ENCODE measurements at regions not wholly inside any gene's neighbourhood (a gene's known extent, or its start where the extent isn't known, plus 50 kb on each side); places are given as distances from the start of the nearest gene placed in this dataset.
"Not testable (repeated sequence)": the region's sequence is repeated elsewhere in the genome, so short reads cannot be mapped to it uniquely, and the experiment has no call there.

DNA sequence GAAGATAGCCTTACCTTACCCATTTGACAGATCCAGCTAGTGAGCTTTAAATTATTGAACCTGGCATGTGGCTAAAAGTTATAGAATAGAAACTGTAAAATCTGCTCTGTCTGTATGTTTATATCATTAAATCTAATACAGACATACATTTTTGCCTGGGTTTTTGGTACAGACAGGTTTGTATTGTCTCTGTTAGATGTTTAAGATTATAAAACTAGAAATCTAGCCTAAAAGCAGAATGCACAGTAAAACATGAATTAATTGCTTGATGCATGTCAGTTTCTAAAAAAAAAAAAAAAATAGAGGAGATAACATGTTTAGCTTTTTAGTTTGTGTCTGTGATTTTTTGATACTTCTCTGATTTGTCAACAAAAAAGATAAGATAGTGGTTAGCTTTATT lies 477.6 kb upstream of the LRRC7 start:
- DNase-seq = no peak

DNA sequence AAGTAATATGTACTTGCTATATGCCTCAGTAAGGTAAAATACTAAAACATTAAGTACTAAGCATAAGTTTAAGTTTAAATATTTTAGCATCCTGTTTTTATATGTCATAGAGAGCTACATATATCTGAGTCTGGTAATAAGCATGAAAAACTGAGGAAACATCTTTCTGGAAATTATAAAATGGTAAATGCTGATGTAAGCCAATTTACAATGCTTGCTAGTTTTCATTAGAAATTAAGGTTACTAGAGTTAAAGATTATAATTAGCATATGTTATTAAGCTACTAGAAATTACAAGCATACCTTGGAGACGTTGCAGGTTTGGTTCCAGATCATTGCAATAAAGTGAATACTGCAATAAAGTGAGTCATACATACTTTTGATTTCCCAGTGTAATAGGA lies 477.0 kb upstream of the LRRC7 start:
- no peak for DNase-seq

DNA sequence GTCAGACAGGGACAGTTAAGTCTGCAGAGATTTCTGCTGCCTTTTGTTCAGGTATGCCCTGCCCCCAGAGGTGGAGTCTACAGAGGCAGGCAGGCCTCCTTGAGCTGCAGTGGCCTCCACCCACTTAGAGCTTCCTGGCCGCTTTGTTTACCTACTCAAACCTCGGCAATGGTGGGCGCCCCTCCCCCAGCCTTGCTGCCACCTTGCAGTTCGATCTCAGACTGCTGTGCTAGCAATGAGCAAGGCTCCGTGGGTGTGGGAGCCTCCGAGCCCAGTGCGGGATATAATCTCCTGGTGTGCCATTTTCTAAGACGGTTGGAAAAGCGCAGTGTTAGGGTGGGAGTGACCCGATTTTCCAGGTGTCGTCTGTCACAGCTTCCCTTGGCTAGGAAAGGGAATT lies 465.7 kb upstream of the LRRC7 start:
- DNase-seq = not testable (repeated sequence)

DNA sequence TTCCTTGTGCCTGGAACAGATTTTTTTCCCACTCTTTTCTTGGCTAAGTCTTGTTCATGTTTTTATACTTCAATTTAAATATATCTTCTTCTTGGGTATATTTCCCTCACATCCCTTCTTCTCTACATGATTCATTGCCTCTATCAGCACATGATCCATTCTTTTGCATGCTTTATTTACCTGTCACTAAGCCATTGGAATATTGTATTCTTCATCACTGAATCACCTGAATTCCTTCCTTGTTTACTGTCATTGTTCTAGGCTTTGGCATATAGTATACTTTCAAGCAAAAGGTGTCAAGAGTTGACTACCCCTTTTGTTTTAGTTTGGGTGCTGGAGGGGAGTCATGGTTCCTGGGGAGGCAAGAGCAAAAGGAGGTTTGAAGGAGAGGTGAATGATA lies 464.5 kb upstream of the LRRC7 start:
- no peak for DNase-seq

DNA sequence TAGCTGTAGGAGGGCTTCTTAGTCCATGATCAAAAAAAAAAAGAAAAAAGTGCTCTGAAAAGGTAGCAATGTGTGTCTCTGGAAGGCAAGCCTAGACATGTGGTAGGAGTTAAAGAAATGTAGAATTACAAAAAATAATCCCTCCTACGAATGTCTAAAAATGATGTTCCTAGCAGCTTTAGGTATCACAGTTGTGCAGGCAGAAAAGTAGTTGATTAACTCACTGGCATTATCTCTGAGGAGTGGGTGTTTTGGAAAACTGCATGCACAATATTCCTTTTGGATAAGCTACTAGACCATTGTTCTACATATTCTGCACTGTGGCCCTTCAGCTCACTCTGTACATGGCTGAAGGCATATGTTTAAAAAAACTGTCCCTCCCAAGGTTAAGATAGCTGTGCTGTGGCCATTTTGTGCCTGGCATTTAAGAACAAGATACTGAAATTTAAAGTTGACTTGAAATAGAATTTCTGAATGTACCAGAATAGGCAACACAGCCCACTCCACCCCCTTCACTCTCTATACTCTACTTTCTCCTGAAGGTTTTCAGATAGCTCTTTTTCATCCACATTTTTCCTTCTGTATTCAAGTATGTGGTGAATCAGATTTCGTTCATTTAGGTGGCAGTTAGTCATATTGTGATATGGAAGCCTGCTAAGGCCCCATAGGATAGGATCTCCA lies 463.9 kb upstream of the LRRC7 start:
- no peak for DNase-seq

DNA sequence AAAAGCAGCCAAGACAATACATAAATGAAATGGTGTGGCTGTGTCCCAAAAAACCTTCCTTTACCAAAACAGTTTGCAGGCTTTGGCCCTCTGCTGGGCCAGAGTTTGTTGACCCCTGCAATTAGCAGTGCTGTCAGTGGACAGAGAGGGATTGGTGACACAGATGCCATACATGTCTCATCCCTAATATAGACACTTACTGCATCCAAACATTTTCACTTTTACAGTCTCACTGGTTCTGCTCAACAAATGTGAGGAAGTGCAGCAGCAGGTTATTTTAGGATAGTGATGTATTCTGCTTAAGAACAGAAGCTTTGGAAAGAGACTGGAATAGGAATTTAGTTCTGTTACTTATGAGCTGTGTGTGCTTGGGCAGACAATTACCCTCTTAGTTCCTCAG lies 462.8 kb upstream of the LRRC7 start:
- no peak for DNase-seq

DNA sequence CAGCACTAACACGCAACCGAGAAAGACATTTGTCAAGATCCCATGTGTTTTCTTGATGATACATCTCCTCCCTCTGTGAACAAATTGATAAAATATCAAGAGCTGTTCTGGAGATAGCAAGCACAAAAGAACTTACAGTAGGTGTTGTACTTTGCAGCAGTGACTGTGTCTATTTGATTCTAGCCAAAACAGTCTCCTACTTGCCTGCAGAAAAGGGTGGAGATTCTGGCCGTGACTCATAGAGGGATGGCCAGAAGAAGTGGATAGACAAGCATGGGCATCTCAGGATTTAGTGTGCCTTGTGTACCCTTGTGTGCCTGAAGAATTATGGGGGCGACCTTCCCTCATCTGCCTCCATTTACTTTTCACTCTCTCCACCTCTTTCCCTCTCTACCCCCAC lies 458.4 kb upstream of the LRRC7 start:
- DNase-seq = no peak

DNA sequence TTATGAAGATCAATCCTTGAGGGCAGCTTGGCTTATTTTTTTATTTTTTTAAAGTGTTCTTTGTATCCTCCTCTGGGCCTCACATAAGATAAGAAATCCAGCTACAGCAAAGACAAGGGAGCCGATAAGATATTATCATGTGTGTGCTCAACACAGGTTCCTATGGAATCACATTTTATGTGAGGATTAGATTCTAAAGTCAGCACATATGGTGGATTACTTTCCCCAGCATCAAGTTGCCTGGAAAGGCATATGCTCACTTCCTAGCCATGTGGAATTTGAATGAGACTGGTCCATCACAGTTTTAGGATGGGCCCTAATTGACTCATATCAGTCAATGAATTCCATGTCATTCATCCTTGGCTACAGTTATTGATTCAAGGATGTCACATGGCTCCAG lies 456.9 kb upstream of the LRRC7 start:
- no peak for DNase-seq

DNA sequence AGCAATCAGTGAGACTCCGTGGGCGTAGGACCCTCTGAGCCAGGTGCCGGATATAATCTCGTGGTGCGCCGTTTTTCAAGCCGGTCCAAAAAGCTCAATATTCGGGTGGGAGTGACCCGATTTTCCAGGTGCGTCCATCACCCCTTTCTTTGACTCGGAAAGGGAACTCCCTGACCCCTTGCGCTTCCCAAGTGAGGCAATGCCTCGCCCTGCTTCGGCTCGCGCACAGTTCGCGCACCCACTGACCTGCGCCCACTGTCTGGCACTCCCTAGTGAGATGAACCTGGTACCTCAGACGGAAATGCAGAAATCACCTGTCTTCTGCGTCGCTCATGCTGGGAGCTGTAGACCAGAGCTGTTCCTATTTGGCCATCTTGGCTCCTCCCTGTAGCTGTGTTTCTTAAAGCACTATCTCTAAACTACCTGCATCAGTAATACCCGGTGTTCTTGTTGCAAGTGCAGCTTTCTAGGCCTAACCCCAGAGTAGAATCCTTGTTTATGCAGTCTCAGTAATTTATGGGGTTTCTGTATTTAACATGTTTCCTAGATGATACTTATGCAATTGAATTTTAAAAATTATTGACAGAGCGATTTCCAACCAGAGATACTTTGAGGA lies 447.5 kb upstream of the LRRC7 start:
- not testable (repeated sequence) for DNase-seq

DNA sequence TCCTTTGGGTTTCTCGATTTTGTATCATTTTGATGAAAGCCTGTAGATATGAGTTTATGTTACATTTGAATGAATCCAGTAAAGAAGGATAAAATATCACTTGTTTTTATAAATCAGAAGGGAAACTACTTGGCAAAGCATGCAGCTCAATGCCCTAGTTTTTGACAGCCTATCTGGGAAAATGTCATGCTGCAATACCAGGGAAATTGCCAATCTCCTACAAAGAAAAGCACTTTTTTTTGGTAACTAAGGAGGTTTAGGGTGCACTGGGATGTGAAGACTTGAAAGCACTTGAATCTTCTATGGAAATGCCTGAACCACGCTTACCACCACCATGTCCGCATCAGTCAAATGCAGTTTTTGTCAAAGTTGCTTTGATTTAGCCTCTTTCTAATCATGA lies 446.9 kb upstream of the LRRC7 start:
- no peak for DNase-seq

DNA sequence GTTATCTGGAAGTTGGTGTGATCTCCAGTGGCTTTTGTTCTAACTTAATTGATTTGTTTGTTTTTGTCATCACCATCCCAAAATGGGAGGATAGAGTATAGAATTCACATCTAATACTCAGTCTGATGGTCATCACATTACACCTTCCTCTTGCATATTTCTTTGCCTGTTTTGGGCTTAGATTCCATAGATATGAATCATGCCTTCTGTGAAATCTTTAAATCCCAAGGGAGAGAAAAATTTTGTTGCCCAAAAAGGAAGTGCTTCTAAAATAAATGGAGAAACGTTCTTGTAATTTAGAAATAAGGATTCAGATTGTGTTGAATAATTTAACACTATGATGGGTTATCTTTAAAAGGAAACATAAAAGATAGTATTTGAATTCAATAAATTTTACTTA lies 446.0 kb upstream of the LRRC7 start:
- no peak for DNase-seq

DNA sequence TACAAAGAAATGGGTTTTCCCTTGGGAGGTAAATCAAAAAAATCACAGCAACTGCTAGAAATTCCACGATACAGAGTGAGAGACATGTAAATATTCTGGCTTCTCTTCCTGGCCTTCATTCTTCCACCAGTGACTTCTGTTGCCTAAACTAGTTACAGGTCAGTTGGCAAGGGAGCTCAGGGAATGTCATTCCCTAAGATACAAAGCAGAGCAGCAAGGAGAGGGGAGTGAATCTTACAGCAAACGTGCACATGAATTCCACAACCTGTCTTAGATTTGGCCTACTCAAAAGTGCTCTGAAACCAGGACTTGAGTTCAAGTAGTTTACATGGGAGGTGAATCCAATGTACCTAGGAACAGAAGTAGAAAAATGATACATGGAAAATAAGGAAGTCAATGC lies 445.3 kb upstream of the LRRC7 start:
- no peak for DNase-seq

DNA sequence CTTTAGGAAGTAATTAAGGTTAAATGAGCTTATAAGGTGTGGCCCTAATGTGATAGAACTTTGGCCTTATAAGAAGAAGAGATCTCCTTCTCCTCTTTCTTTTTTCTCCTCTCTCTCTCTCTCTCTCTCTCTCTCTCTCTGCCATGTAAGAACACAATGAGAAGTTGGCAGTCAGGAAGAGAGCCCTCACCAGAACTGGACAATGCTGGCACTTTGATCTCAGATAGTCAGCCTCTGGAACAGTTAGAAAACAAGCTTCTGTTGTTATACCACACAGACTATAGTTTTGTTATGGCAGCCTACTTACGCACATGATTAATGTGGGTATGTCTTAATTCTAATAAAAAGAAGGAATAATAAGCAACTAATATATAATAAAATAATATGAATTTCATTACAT lies 444.2 kb upstream of the LRRC7 start:
- DNase-seq = no peak

DNA sequence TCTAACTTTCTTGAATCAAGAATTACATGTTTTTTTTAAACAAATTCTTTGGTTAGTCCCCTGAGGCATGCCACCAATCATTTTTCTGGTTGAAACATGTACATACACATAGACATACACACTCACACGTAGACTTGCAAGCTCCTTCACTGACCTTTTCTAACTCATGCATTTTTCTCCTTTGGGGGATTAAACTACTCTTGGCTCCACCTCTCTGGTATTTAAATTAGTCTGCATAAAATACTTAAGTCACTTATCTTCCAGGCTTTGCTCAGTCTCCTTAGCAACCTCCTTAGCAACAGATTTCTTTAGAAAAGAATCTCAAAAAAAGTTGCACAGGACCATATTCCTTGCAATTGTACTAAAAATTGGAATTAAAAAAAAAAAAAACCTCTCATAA lies 440.9 kb upstream of the LRRC7 start:
- DNase-seq = no peak

DNA sequence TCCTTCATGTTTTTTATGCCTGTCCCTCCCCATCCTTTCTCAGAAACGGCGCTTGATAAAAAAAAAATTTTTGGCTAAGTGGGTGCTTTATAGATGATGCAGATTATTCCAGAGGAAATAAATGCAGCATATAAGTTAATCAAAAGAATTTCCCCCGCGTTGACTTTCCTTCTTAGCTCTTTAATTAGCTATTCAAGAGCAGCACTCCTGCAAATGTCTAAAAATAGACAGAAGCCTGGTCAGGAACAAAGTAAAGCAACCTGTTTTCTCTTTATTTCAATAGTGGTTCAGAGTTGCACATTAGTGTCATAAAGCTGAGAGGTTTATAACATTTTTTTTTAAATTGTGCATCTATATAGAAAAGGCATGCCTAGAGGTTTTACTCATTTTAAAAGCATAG lies 439.5 kb upstream of the LRRC7 start:
- no peak for DNase-seq

DNA sequence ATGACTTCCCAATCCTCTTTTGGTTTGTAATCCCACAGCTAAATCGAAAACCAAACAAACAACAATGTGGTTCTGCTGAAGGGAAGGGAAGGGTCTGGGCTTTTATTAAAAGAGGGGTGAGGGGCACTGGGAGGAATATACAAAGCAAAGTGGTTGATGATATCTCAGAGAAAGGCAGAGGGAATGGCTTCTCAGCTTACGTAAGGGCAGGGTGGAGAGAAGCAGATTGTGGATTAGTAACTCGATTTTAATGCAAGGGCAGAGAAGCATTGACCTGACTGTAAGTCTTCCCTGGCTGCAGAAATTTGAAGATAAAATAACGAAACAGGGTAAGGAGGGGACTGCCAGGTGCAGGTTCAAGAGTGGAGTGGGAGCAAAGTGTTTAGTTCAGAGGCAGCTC lies 438.2 kb upstream of the LRRC7 start:
- no peak for DNase-seq

DNA sequence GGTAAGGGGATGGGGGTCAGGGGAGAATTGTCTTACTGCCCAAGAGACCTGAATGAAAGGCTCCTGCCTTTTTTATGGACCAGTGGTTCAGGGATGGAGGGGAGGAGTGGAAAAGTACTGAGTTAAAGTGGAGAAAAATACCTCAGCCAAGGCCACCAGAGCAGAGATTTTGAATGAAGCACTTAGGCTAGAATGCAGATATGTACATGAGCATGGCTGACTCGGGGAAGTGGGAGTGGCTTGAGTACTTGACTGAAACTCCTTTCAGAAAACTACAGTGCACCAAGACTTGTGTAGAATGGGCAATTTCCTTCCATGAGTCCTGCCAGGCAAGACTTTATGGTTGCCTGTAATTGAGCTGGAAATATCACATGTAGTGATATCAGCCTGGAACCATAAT lies 429.6 kb upstream of the LRRC7 start:
- DNase-seq = no peak

DNA sequence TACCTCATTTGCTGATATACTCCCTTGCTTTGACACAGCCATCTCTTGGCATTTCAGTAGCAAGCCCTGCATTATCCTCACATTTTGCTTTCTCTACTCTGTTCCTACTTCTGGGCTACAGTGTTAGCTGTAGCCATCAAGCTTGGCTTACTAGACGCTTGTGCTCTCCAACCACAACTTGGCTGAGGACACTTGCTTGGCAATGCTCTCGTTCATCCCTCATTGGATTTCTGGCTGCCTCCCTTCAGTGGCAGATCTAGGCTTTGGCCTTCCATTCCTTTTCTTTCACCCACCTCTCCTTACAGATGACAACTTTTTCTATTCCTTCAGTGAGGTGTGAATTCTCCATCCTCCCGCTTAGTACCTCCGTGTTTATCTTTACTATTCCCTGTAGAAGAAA lies 428.7 kb upstream of the LRRC7 start:
- no peak for DNase-seq

DNA sequence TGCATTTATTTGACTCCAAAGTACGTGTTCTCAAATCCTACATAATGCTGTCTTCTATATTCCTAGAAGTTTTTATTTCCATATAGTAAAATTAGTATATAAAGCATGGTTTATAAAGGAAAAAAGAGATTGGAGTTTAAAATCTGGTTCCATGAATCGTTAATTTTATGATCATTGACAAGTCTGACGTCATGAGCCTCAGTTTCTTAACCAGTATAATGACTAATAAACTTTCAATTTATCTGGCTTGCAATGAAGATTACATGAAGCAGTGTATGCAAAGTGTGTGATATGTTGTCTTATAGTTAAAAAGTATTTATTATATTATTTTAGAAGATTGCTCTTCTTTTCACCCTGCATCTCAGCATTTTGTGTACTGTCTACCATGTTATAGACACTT lies 421.4 kb upstream of the LRRC7 start:
- DNase-seq = no peak

DNA sequence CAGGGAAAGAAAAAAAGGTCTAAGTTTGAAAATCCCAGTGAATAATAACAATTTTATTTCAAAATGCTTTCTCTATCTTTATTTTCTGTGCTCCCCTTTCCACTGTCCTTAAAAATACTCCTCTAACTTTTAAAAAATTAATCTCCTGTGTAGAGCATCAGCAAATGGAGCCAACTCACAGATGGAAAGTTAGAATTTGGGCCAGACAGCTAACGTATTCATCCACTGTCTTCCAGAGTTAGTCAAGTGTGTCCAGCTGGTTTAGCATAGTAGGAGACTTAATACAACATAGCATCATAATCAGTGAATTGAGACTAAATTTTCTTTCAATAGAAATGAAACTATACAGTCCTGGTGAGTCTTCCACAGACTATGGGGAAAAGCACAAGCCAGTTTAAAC lies 419.0 kb upstream of the LRRC7 start:
- no peak for DNase-seq

DNA sequence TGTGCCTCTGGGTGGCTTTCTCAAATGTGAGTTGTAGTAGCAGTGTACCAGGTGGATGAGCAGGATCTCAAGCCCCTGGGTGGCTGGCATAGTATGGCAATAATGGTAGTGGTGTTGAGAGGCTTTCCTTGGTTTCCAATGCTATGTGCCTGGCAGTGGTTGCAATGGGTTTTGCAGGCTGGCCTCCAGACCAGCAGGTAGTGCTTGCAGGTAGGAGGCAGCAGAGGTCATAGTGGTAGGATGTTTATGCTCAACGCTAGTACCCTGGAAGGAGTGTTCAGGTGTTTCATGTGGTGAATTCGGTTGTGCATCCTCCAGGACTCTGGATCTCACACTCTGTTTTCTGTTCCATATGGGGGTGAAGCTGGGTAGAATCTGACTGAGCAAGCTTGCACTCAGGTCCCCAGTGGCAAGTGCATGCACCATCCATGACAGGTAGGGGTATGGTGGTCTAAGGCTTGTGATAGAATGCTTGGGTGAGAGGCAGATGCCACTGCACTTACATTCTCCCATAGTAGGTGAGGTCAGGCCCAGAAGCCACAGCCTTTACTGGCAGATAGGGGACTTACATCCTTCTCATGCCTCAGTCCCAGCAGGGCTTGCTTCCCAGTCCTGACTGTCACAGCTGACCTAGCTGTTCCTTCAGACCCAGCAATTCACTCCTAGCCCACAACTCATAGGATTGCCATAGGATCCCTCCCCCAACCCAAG lies 410.5 kb upstream of the LRRC7 start:
- no peak for DNase-seq

DNA sequence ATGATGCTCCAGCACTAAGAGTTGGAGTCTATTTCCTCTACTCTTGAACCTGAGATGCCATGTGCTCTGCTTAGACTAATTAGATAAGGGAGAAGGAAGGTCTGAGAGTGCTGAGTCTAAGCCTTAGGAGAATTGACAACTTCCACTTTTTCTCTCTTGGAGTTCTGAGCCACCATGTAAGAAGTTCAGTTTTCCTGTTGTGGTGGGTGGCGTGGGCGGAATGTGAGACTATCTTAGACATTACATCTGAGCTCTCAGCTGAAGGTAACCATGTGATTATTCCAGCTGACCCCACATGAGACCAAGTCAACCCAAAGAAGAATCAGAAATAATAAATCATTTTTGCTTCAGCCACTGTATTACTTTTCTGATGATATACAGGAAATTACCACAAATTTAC lies 404.5 kb upstream of the LRRC7 start:
- DNase-seq = no peak

DNA sequence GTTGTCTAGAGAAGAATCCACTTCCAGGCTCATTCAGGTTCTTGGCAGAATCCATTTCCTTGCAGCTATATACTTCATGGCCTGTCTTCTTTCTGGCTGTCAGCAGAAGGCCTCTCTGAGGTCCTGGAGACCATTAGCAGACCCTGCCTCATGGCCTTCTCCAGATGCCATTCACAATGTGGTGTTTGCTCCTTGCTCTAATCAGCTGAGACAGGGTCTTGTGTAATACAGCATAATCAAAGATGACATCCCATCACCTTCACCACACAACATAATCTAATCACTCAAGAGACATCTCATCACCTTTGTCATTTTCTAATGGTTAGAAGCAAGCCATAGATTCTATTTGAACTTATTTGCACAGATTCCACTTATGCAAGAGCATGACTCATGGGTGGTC lies 403.9 kb upstream of the LRRC7 start:
- no peak for DNase-seq

DNA sequence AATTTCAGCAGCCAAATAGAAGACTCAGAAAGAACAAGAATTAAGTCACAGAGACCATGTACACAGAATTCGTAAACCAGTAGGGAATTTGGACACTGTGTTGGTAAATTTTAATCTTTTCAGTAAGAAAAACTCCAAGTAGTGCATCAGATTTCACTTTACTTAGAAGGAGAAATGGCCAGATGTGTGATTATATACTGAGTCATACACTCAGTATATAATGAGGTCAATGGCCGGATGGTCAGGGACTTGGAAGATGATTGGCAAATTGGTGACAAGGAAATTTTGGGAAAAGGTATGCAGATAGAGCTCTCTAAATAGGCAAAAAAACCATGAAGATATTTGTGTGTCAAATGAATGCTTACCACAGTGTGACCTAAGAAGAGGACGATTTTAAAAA lies 399.8 kb upstream of the LRRC7 start:
- no peak for DNase-seq

DNA sequence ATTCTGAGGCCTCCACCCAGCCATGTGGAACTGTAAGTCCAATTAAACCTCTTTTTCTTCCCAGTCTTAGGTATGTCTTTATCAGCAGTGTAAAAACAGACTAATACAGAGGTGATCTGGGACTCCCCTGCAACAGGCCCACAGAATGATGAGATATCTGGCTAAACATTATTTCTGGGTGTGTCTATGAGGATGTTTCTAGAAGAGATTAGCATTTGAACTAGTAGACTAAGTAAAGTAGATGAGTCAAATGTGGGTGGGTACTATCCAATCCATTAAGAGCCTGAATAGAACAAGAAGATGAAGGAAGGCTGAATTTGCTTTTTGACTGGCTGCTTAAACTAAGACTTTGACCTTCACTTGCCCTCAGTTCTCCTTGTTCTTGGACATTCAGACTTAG lies 396.5 kb upstream of the LRRC7 start:
- no peak for DNase-seq
